Right lobe of liver (tissue), 6 donors: ENCODE measurements at regions not wholly inside any gene's neighbourhood (a gene's known extent, or its start where the extent isn't known, plus 50 kb on each side); places are given as distances from the start of the nearest gene placed in this dataset.
A peak's percentile ranks its signal among the peaks of the same experiment; 100 is the strongest.

Experiments used
- ATAC-seq, 4 donors: fragments of 200-7000 bp; cut with Tn5 transposase; one replicate each; pipeline ENCODE4 v1.9.1; 2020; ENCODE audit warnings: mild to moderate bottlenecking in 4 of 4, moderate library complexity in 4 of 4
- DNase-seq, 3 donors: peaks; one replicate each; pipeline ENCODE4 v3.0.0-alpha.2; 2020
- H3K27ac ChIP-seq, 3 donors: fragments of 200-600 bp; one replicate each; pipeline ENCODE4 v1.8.0; 2022
- H3K27me3 ChIP-seq, 2 donors: fragments of 200-600 bp; one replicate each; pipeline ENCODE4 v1.8.0; 2022
- H3K36me3 ChIP-seq, 4 donors: fragments of 200-600 bp; sonication (generic) in 1 of 4; one replicate each; pipeline versions ENCODE4 v1.5.1 to v1.8.0; 2017 to 2022; ENCODE audit warnings: control low read depth in 1 of 4
- H3K4me1 ChIP-seq, 4 donors: fragments of 200-600 bp; sonication (generic) in 1 of 4; one replicate each; pipeline versions ENCODE4 v1.5.1 to v1.8.0; 2017 to 2022; ENCODE audit warnings: control low read depth in 1 of 4
- H3K4me3 ChIP-seq, 3 donors: fragments of 200-600 bp; one replicate each; pipeline ENCODE4 v1.8.0; 2022
- H3K9me3 ChIP-seq, 4 donors: fragments of 200-600 bp; sonication (generic) in 1 of 4; one replicate each; pipeline versions ENCODE4 v1.5.1 to v1.8.0; 2017 to 2022; ENCODE audit warnings: control low read depth in 1 of 4
- POLR2A ChIP-seq: fragments of 450-650 bp; IDR thresholded peaks from one replicate; pipeline ENCODE4 v1.6.1; 2017; ENCODE audit warnings: antibody characterized with exemption, mild to moderate bottlenecking
- WGBS: methylation state at CpG from one replicate; pipeline ENCODE4 v1.1.6; 2018; ENCODE audit warnings: low coverage, low lambda C conversion rate; ENCODE audit not compliant: insufficient coverage; ENCODE audit errors: missing lambda C conversion rate; 5-methylcytosine and 5-hydroxymethylcytosine counted together
- intact Hi-C, 2 donors: fragments of 100-400 bp; cut with DNase I; formaldehyde crosslinking; loops; one replicate each; pipeline versions ENCODE4 v1.11.2 to v1.14.1; 2022
- TF ChIP-seq, protein P1 (sequence below), 4 donors: fragments of 200-600 bp in 3 of 4; fragments of 450-650 bp in 1 of 4; IDR thresholded peaks; one replicate each; pipeline versions ENCODE4 v1.5.1 to v1.8.0; 2016 to 2022; ENCODE audit warnings: antibody characterized with exemption in 4 of 4, mild to moderate bottlenecking in 2 of 4
- donor health status: DM: no; HTN: yes; CAD: no.
- donor health status: DM: no; HTN: no; CAD: no.
- donor health status: DM: no; HTN: no; CAD: no.
- donor health status: DM: no; HTN: yes; CAD: no.
- donor health status: DM: no; HTN: yes; CAD: no.

DNA sequence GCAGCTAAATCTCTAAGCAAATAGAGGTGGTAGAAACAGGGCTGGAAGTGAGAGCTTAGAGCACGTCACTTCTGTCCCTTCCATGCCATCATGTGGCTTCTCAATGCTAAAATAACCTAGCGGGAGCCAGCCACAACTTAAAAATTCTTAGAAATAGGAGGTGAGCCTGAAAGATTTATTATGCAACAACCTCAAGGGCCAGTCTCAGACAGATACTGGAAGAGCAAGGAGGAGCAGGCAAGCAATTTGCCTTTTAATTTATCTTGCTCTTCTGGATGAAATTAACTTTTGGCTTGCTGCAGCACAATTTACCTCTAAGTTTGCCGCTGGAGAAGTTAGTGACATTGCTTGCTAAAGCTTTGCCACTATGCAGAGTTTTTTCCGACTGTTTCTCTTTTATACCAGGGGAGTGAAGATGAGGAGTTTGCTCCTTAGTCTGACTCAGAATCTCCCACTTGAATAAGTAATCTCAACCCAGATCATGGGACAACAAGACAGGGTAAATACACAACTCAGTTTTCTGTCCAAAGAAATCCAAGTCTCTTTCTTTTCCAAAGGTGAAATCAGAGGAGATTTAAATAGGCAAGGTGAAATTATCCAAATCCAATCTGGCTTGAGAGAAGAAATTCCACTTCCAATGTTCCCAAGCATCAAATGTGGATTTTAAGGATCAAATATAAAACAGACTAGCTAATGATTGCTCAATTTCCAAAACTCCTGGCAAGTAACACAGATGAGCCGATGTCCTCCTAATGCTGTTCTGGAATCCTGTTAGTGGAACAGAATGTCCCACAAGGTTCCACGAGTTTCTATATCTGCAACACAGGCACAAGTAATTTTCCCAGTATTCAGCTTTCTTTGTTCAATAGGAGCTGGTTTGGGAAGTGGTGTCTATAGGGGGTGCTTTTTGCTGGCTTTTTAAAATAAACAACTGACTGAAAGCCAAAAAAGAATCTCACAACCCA is 329.4 kb upstream of the RORA start:
- WGBS = 51% methylated on average over 6 of the region's 6 CpGs
- peak in 1 of 4 donors; percentile 29 for ATAC-seq

DNA sequence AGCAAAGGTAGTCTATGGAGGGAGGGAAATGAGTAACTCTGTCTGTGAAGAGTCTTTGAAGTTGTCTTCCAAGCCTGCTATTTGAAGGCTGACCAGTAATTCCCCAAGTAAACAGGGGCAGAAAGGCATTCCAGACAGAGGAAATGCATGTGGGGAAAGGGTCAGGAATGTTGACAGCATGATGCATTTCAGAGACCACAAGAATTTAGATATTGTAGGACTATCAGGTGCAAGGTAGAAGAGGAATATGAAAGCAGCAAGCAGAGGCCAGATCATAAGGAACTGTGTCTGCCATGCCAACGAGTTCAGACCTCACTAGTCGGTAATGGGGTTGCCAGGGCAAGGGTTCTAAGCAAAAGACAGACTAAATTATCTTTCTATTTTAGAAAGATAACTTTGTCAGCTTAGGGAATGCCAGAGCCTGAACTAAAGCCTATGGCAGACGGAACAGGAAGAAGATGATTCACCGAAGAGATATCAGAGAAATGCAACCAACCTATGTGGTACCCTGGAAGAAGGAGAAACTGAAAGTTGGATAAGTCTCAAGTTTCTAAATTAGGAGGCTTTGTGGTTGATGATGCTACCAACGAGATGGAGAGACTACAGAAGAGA is 327.0 kb upstream of the RORA start:
- no peaks in the 10 kb centered on the region for H3K27me3 ChIP-seq
- no peaks in the 10 kb centered on the region for H3K4me1 ChIP-seq
- 66% methylated on average over 5 of the region's 5 CpGs for whole genome bisulfite sequencing
- no peak overlapping the region for H3K27ac ChIP-seq
- intact Hi-C loops = no loop called here
- TF ChIP-seq, protein P1, sequence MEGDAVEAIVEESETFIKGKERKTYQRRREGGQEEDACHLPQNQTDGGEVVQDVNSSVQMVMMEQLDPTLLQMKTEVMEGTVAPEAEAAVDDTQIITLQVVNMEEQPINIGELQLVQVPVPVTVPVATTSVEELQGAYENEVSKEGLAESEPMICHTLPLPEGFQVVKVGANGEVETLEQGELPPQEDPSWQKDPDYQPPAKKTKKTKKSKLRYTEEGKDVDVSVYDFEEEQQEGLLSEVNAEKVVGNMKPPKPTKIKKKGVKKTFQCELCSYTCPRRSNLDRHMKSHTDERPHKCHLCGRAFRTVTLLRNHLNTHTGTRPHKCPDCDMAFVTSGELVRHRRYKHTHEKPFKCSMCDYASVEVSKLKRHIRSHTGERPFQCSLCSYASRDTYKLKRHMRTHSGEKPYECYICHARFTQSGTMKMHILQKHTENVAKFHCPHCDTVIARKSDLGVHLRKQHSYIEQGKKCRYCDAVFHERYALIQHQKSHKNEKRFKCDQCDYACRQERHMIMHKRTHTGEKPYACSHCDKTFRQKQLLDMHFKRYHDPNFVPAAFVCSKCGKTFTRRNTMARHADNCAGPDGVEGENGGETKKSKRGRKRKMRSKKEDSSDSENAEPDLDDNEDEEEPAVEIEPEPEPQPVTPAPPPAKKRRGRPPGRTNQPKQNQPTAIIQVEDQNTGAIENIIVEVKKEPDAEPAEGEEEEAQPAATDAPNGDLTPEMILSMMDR (IDR thresholded peaks at IDR 0.05) = no peak
- no peak for TF ChIP-seq POLR2A
- H3K36me3 ChIP-seq = no peaks in the 10 kb centered on the region
- H3K4me3 ChIP-seq = no peak overlapping the region
- ATAC-seq = no peak
- no peak for DNase-seq
- no peaks in the 10 kb centered on the region for H3K9me3 ChIP-seq

More for the DNA sequence above, 329.4 kb upstream of the RORA start:
- Histone ChIP-seq H3K36me3 (no peaks in the 10 kb centered on the region), H3K4me3 (no peak overlapping the region), H3K27me3 (no peaks in the 10 kb centered on the region), H3K4me1 (no peaks in the 10 kb centered on the region), H3K9me3 (no peaks in the 10 kb centered on the region), H3K27ac (no peak overlapping the region)
- TF ChIP-seq POLR2A = no peak
- TF ChIP-seq, protein P1 (IDR thresholded peaks at IDR 0.05) = no peak
- DNase-seq = no peak
- intact Hi-C loops = no loop called here

DNA sequence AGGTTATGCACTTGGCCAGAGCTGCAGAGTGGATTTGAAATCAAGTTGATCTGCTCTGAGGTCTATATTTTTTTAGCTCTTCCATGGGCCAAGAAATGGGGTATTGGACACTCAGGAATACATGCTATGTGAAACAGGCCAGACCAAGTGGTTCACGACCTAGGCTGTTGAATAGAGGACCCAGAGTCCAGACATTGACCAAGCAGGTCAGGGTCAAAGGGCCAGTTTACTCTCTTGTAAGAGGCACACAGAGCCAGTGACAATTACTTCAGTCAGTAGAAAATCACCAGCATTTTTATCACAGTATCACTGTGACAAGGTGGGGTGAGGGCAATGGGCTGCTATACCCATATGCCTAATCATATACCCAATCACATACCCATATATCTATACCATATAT is 320.6 kb upstream of the RORA start:
- peaks cover 0 to 9% (median 0%) of the 10 kb centered on the region in 4 donors for H3K4me1 ChIP-seq
- no peaks in the 10 kb centered on the region for H3K36me3 ChIP-seq
- H3K9me3 ChIP-seq = no peaks in the 10 kb centered on the region
- H3K27ac ChIP-seq = no peak overlapping the region
- ATAC-seq (peak; percentile 78 to 98 (median 86)), DNase-seq (peak in 2 of 3 donors; percentile 60 to 62)
- no peak for TF ChIP-seq POLR2A
- TF ChIP-seq, protein P1 (IDR thresholded peaks at IDR 0.05) = no peak
- no peak overlapping the region for H3K4me3 ChIP-seq
- whole genome bisulfite sequencing = 27% methylated on average over 1 of the region's 1 CpG
- intact Hi-C loops = no loop called here
- H3K27me3 ChIP-seq = no peaks in the 10 kb centered on the region

DNA sequence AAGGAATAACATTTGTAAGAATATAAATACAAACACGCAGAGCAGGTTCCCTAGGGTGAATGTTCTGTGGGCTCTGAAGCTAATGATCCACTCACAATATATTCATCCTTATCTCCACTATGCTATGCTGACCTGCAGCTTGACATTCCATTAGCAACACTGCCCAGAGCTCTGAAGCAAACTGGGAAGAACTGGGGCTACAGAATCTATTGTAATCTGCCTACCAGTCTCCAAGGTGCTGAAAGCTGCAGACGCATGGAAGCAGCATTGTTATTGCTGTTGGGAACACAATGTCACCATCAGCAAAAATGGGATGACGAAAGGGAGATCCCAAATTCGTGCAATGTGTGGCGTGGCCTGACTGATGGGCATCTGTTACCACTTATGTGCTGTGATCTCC is 316.7 kb upstream of the RORA start:
- Histone ChIP-seq H3K9me3 (no peaks in the 10 kb centered on the region), H3K4me1 (peaks cover 0 to 9% (median 0%) of the 10 kb centered on the region in 4 donors), H3K36me3 (no peaks in the 10 kb centered on the region), H3K27ac (no peak overlapping the region), H3K4me3 (no peak overlapping the region), H3K27me3 (no peaks in the 10 kb centered on the region)
- WGBS = 89% methylated on average over 3 of the region's 5 CpGs
- TF ChIP-seq, protein P1 (IDR thresholded peaks at IDR 0.05) = no peak
- TF ChIP-seq POLR2A = no peak
- intact Hi-C loops = no loop called here
- ATAC-seq (no peak), DNase-seq (no peak)
